ENCODE measurements at regions not wholly inside any gene's neighbourhood (a gene's known extent, or its start where the extent isn't known, plus 50 kb on each side); places are given as distances from the start of the nearest gene placed in this dataset.

GRCh38 chr22:47324435-47324990, 562.1 kb downstream of the TBC1D22A start:
- Histone ChIP-seq H3K4me1 (ENCODE audit: control insufficient read depth, insufficient read depth, low read length) (no peaks in the 10 kb centered on the region), H3K9me3 (ENCODE audit: control insufficient read depth, insufficient read depth, low read depth, low read length) (no peaks in the 10 kb centered on the region), H3K36me3 (ENCODE audit: control insufficient read depth in 2 of 2, insufficient read depth in 1 of 2, low read length in 2 of 2) (no peaks in the 10 kb centered on the region), H3K27ac (ENCODE audit: extremely low read depth, low read depth, low read length) (no peak overlapping the region), H3K4me3 (ENCODE audit: low read depth, low read length) (no peak overlapping the region)
- CTCF ChIA-PET = interaction anchor here (0.7 kb wide), 1 partner anchor 28 kb away, joined by 8 read pairs; no protein-coding TSS in a partner anchor
- POLR2A ChIA-PET = no interaction called here
- TF ChIP-seq ZNF777 (tag by site-specific recombination; IDR thresholded peaks at IDR 0.05; ENCODE audit: borderline replicate concordance) (no peak), ZBTB21 (tag by site-specific recombination; IDR thresholded peaks at IDR 0.05) (no peak), ZNF132 (tag by site-specific recombination; IDR thresholded peaks at IDR 0.05; ENCODE audit: borderline replicate concordance) (no peak), INSM2 (tag by site-specific recombination; IDR thresholded peaks at IDR 0.05) (no peak), ZNF530 (tag by site-specific recombination; IDR thresholded peaks at IDR 0.05; ENCODE audit: low read depth) (no peak), ZFP69B (tag by site-specific recombination; IDR thresholded peaks at IDR 0.05) (no peak), ZIC2 (tag by site-specific recombination; IDR thresholded peaks at IDR 0.05) (no peak), ZNF626 (tag by site-specific recombination; IDR thresholded peaks at IDR 0.05) (no peak), ZNF10 (tag by site-specific recombination; IDR thresholded peaks at IDR 0.05) (no peak), ZNF529 (tag by site-specific recombination; IDR thresholded peaks at IDR 0.05; ENCODE audit: insufficient replicate concordance) (no peak), CTCF (tag by site-specific recombination; IDR thresholded peaks at IDR 0.05) (no peak), EGR2 (tag by site-specific recombination; IDR thresholded peaks at IDR 0.05; ENCODE audit: low read depth) (no peak), HOXA7 (CRISPR knock-in tag; IDR thresholded peaks at IDR 0.05; ENCODE audit: borderline replicate concordance) (no peak), ZNF791 (tag by site-specific recombination; IDR thresholded peaks at IDR 0.05) (no peak), ZNF292 (tag by site-specific recombination; IDR thresholded peaks at IDR 0.05; ENCODE audit: borderline replicate concordance, low read depth) (no peak), ZNF664 (tag by site-specific recombination; IDR thresholded peaks at IDR 0.05) (no peak), ZNF561 (tag by site-specific recombination; IDR thresholded peaks at IDR 0.05; ENCODE audit: borderline replicate concordance) (no peak), ZNF521 (tag by site-specific recombination; IDR thresholded peaks at IDR 0.05) (no peak), GLI4 (tag by site-specific recombination; IDR thresholded peaks at IDR 0.05) (no peak)

- CTCF ChIA-PET = interaction anchor here (0.7 kb wide), 2 partner anchors 29 to 1001 kb away, joined by 3 to 8 read pairs; no protein-coding TSS in a partner anchor
- POLR2A ChIA-PET = no interaction called here
- TF ChIP-seq PRDM2 (tag by site-specific recombination; IDR thresholded peaks at IDR 0.05; ENCODE audit: borderline replicate concordance) (no peak), SP3 (tag by site-specific recombination; IDR thresholded peaks at IDR 0.05) (no peak), ZNF174 (tag by site-specific recombination; IDR thresholded peaks at IDR 0.05) (no peak), KLF9 (tag by site-specific recombination; IDR thresholded peaks at IDR 0.05; ENCODE audit: low read depth) (no peak), ZNF529 (tag by site-specific recombination; IDR thresholded peaks at IDR 0.05; ENCODE audit: insufficient replicate concordance) (no peak), ZNF670 (tag by site-specific recombination; IDR thresholded peaks at IDR 0.05; ENCODE audit: low read depth) (no peak), PBX3 (CRISPR knock-in tag; IDR thresholded peaks at IDR 0.05) (no peak)
Observed at GRCh38 chr22:47323518-47323917, 561.1 kb downstream of the TBC1D22A start.

More at GRCh38 chr22:47323518-47323917, 561.1 kb downstream of the TBC1D22A start:
- Histone ChIP-seq H3K4me3 (ENCODE audit: low read depth, low read length) (no peak overlapping the region), H3K9me3 (ENCODE audit: control insufficient read depth, insufficient read depth, low read depth, low read length) (no peaks in the 10 kb centered on the region), H3K36me3 (ENCODE audit: control insufficient read depth in 2 of 2, insufficient read depth in 1 of 2, low read length in 2 of 2) (no peaks in the 10 kb centered on the region), H3K27ac (ENCODE audit: extremely low read depth, low read depth, low read length) (no peak overlapping the region), H3K4me1 (ENCODE audit: control insufficient read depth, insufficient read depth, low read length) (no peaks in the 10 kb centered on the region)
